ENCODE measurements at regions not wholly inside any gene's neighbourhood (a gene's known extent, or its start where the extent isn't known, plus 50 kb on each side); places are given as distances from the start of the nearest gene placed in this dataset.

DNA sequence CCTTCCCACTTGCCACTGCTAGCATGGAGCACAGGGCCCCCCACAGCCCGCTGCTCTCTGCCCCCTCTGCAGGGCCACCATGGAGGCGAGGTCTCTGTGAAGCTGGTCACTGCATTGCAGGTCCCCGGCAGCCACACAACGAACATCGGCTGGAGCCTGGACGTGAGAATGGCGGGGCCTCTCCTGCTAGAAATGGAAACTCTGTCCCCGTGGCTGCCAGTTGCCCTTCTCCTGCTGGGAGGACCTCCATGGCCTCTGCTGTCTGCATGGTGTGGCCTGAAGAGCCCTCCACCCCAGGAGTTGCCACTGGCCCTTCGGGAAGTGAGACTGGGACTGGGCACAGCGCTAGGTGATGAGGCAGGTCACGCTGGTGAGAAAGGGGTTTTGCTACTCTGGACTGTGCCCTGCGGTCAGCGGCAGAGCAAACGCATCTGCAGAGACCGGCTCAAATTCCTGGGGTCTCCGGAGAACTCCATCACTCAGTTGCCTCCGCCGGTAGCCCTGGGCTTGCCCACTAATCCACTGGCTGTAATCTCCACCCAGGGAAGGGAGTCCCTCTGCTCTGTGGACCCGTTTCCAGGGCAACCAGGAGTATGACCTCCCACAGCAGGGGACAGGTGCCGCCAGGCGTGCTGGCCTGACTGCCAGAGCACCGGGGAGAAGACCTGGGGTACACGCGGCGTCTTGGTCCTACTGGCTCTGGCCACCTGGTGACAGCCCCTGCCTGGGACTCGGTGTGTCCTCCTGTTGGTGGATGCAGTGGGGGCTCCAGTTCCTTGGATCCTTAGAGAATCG, 806.3 kb downstream of the BRD1 start:
- intact Hi-C loops (cut with micrococcal nuclease), result no loop called here
- no TSS peak for BruUV-seq (replicated peaks)
- CTCF ChIA-PET, result no interaction called here
- Histone ChIP-seq H3K9me2 (ENCODE audit: insufficient read depth) (no peaks in the 10 kb centered on the region), H3K4me1 (ENCODE audit: control insufficient read depth in 1 of 2, insufficient read depth in 2 of 2, low read length in 2 of 2) (no peaks in the 10 kb centered on the region), H3K79me2 (ENCODE audit: insufficient read depth, low read length) (no peaks in the 10 kb centered on the region), H3K9me3 (ENCODE audit: control insufficient read depth in 1 of 2, insufficient read depth in 1 of 2, low read depth in 1 of 2, low read length in 2 of 2) (no peaks in the 10 kb centered on the region), H3K4me2 (ENCODE audit: low read length) (no peak overlapping the region), H3K27ac (ENCODE audit: low read depth, low read length) (no peak overlapping the region), H3K27me3 (ENCODE audit: insufficient read depth, low read length) (peaks cover 5% of the 10 kb centered on the region), H4K20me1 (ENCODE audit: insufficient read depth) (no peaks in the 10 kb centered on the region), H3K4me3 (replicated peaks in 1 of 2; ENCODE audit: low read depth in 1 of 2, low read length in 2 of 2) (no peak overlapping the region), H3K36me3 (ENCODE audit: control insufficient read depth in 1 of 2, insufficient read depth in 2 of 2, low read length in 2 of 2) (no peaks in the 10 kb centered on the region), H2AFZ (ENCODE audit: low read depth, low read length, poor library complexity, severe bottlenecking) (no peak overlapping the region), H3K9ac (ENCODE audit: low read length) (no peak overlapping the region)
- ATAC-seq (no peak), DNase-seq (ENCODE audit: low read depth, low spot score) (no peak)
- POLR2A ChIA-PET, result no interaction called here
- TF ChIP-seq JUND (IDR thresholded peaks at IDR 0.05) (no peak), EGR1 (IDR thresholded peaks at IDR 0.05; ENCODE audit: low read depth) (no peak), SIN3A (IDR thresholded peaks at IDR 0.05; ENCODE audit: low read depth) (no peak), ZFX (IDR thresholded peaks at IDR 0.05) (no peak), POLR2A (IDR thresholded peaks at IDR 0.05; ENCODE audit: borderline replicate concordance, extremely low read depth, insufficient read depth, insufficient read length) (no peak), YY1 (IDR thresholded peaks at IDR 0.05; ENCODE audit: extremely low read depth, insufficient replicate concordance, low read depth, low read length) (no peak)
- RAD21 ChIA-PET (ENCODE audit: low non-redundant PET in 1 of 2, low total read pairs in 2 of 2, uncharacterized antibody in 2 of 2, unreplicated experiment in 2 of 2), result no interaction called here

- BruUV-seq (replicated peaks), result no TSS peak
- Histone ChIP-seq H3K79me2 (ENCODE audit: insufficient read depth, low read length) (no peaks in the 10 kb centered on the region), H3K9me2 (ENCODE audit: insufficient read depth) (no peaks in the 10 kb centered on the region), H3K36me3 (ENCODE audit: control insufficient read depth in 1 of 2, insufficient read depth in 2 of 2, low read length in 2 of 2) (no peaks in the 10 kb centered on the region), H3K4me3 (replicated peaks in 1 of 2; ENCODE audit: low read depth in 1 of 2, low read length in 2 of 2) (no peak overlapping the region), H3K27ac (ENCODE audit: low read depth, low read length) (no peak overlapping the region), H3K9ac (ENCODE audit: low read length) (no peak overlapping the region), H2AFZ (ENCODE audit: low read depth, low read length, poor library complexity, severe bottlenecking) (no peak overlapping the region), H3K27me3 (ENCODE audit: insufficient read depth, low read length) (peaks cover 5% of the 10 kb centered on the region), H3K9me3 (ENCODE audit: control insufficient read depth in 1 of 2, insufficient read depth in 1 of 2, low read depth in 1 of 2, low read length in 2 of 2) (no peaks in the 10 kb centered on the region), H4K20me1 (ENCODE audit: insufficient read depth) (no peaks in the 10 kb centered on the region), H3K4me2 (ENCODE audit: low read length) (no peak overlapping the region), H3K4me1 (ENCODE audit: control insufficient read depth in 1 of 2, insufficient read depth in 2 of 2, low read length in 2 of 2) (no peaks in the 10 kb centered on the region)
- intact Hi-C loops (cut with micrococcal nuclease), result no loop called here
- DNase-seq (ENCODE audit: low read depth, low spot score), result no peak
- POLR2A ChIA-PET, result no interaction called here
- no peak for ATAC-seq
- RAD21 ChIA-PET (ENCODE audit: low non-redundant PET in 1 of 2, low total read pairs in 2 of 2, uncharacterized antibody in 2 of 2, unreplicated experiment in 2 of 2), result no interaction called here
- CTCF ChIA-PET, result no interaction called here
- TF ChIP-seq JUND (IDR thresholded peaks at IDR 0.05) (no peak), YY1 (IDR thresholded peaks at IDR 0.05; ENCODE audit: extremely low read depth, insufficient replicate concordance, low read depth, low read length) (no peak), ELF1 (IDR thresholded peaks at IDR 0.05; ENCODE audit: borderline replicate concordance, low read depth) (no peak), CBX3 (IDR thresholded peaks at IDR 0.05; ENCODE audit: low read depth) (no peak), POLR2A (IDR thresholded peaks at IDR 0.05; ENCODE audit: borderline replicate concordance, extremely low read depth, insufficient read depth, insufficient read length) (no peak), CEBPB (IDR thresholded peaks at IDR 0.05; ENCODE audit: low read depth) (no peak), SRF (IDR thresholded peaks at IDR 0.05; ENCODE audit: low read depth) (no peak), EZH2phosphoT487 (IDR thresholded peaks at IDR 0.05; ENCODE audit: borderline replicate concordance) (no peak), SIN3A (IDR thresholded peaks at IDR 0.05; ENCODE audit: low read depth) (no peak)
- TF ChIP-seq, protein P1, sequence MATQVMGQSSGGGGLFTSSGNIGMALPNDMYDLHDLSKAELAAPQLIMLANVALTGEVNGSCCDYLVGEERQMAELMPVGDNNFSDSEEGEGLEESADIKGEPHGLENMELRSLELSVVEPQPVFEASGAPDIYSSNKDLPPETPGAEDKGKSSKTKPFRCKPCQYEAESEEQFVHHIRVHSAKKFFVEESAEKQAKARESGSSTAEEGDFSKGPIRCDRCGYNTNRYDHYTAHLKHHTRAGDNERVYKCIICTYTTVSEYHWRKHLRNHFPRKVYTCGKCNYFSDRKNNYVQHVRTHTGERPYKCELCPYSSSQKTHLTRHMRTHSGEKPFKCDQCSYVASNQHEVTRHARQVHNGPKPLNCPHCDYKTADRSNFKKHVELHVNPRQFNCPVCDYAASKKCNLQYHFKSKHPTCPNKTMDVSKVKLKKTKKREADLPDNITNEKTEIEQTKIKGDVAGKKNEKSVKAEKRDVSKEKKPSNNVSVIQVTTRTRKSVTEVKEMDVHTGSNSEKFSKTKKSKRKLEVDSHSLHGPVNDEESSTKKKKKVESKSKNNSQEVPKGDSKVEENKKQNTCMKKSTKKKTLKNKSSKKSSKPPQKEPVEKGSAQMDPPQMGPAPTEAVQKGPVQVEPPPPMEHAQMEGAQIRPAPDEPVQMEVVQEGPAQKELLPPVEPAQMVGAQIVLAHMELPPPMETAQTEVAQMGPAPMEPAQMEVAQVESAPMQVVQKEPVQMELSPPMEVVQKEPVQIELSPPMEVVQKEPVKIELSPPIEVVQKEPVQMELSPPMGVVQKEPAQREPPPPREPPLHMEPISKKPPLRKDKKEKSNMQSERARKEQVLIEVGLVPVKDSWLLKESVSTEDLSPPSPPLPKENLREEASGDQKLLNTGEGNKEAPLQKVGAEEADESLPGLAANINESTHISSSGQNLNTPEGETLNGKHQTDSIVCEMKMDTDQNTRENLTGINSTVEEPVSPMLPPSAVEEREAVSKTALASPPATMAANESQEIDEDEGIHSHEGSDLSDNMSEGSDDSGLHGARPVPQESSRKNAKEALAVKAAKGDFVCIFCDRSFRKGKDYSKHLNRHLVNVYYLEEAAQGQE (IDR thresholded peaks at IDR 0.05; ENCODE audit: low read depth), result no peak
- TF ChIP-seq, protein P2, sequence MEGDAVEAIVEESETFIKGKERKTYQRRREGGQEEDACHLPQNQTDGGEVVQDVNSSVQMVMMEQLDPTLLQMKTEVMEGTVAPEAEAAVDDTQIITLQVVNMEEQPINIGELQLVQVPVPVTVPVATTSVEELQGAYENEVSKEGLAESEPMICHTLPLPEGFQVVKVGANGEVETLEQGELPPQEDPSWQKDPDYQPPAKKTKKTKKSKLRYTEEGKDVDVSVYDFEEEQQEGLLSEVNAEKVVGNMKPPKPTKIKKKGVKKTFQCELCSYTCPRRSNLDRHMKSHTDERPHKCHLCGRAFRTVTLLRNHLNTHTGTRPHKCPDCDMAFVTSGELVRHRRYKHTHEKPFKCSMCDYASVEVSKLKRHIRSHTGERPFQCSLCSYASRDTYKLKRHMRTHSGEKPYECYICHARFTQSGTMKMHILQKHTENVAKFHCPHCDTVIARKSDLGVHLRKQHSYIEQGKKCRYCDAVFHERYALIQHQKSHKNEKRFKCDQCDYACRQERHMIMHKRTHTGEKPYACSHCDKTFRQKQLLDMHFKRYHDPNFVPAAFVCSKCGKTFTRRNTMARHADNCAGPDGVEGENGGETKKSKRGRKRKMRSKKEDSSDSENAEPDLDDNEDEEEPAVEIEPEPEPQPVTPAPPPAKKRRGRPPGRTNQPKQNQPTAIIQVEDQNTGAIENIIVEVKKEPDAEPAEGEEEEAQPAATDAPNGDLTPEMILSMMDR (IDR thresholded peaks at IDR 0.05 in 2 of 3, conservative IDR thresholded peaks at IDR 0.05 in 1 of 3; ENCODE audit: borderline replicate concordance in 1 of 3, insufficient read depth in 1 of 3, low read depth in 2 of 3, low read length in 2 of 3), result no peak
These were observed 807.6 kb downstream of the BRD1 start for GRCh38 chr22:49019737-49020713.
